LNCaP clone FGC (cell line): ENCODE measurements at regions not wholly inside any gene's neighbourhood (a gene's known extent, or its start where the extent isn't known, plus 50 kb on each side); places are given as distances from the start of the nearest gene placed in this dataset.
A peak's percentile ranks its signal among the peaks of the same experiment; 100 is the strongest.

ENCODE experiments used
- DNase-seq: peaks from one replicate; pipeline ENCODE4 v3.0.0-alpha.2; 2011; ENCODE audit warnings: low read depth
- H3K4me3 ChIP-seq: 2 replicates; pipeline ENCODE4 v1.5.1; 2011; ENCODE audit warnings: mild to moderate bottlenecking, low read depth, low read length, control low read depth
- TF ChIP-seq, protein P1 (sequence below): IDR thresholded peaks from 2 replicates; pipeline ENCODE4 v1.5.1; 2012; ENCODE audit warnings: mild to moderate bottlenecking; ENCODE audit not compliant: control insufficient read depth, insufficient read depth; ENCODE audit errors: extremely low read depth

DNA sequence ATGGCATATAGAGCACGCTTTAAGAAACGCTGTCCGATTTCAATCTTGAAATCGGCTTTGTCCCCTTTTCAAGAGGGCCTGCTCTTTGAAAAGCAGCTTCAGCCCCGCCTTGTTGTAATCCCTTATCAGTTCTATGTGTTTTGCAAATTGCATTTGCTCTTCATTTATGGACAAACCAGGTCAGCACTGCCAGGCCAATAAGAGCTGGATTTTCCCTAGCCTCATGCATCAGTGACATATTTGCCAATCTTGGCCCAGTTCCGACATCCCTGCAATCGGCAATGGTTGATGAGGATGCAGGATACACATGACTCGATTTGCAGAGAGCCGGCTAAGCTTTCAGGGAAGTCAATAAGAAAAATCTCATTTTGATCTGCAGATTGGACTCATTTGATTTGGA lies 529.1 kb upstream of the CLINT1 start:
- no peak for DNase-seq
- TF ChIP-seq, protein P1, sequence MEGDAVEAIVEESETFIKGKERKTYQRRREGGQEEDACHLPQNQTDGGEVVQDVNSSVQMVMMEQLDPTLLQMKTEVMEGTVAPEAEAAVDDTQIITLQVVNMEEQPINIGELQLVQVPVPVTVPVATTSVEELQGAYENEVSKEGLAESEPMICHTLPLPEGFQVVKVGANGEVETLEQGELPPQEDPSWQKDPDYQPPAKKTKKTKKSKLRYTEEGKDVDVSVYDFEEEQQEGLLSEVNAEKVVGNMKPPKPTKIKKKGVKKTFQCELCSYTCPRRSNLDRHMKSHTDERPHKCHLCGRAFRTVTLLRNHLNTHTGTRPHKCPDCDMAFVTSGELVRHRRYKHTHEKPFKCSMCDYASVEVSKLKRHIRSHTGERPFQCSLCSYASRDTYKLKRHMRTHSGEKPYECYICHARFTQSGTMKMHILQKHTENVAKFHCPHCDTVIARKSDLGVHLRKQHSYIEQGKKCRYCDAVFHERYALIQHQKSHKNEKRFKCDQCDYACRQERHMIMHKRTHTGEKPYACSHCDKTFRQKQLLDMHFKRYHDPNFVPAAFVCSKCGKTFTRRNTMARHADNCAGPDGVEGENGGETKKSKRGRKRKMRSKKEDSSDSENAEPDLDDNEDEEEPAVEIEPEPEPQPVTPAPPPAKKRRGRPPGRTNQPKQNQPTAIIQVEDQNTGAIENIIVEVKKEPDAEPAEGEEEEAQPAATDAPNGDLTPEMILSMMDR, result no peak
- no peak overlapping the region for H3K4me3 ChIP-seq

DNA sequence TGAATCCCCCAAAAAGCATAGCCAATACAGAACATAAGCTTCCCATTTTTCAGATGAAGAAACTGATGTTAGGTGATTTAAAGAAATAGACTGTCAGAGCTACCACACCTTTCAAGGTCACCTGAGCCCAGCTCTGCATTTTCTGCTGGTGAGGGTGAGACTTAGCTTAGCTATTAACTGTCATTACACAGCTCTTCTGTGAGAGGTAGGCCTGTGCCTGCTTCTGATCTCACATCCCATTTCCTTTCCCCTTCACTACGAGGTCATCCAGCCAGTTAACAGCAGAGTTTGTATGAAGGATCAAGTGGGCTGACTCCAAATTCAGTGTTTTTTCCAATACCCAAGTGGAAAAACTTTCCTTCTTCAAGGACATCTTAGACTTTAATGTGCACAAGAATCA lies 528.6 kb upstream of the CLINT1 start:
- DNase-seq, result no peak
- TF ChIP-seq, protein P1, result no peak
- H3K4me3 ChIP-seq, result no peak overlapping the region

DNA sequence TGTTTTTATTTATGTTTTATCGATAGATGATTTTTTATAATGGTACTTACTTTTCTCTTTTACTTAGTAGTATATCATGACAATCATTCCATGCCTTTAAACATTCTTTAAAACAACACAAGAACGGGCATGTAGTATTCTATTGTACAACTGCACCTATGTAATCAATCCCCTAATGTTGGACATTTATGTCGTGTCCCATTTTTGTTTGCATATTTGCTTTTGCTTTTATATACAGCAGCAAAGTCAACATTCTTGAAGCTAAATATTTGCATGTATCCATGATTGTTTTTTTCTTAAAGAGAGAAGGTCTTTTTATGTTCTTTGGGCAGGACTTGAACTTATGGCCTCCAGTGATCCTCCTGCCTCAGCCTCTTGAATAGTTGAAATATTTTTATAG lies 527.0 kb upstream of the CLINT1 start:
- TF ChIP-seq, protein P1, result no peak
- peak; percentile 25 for DNase-seq
- H3K4me3 ChIP-seq, result no peak overlapping the region

DNA sequence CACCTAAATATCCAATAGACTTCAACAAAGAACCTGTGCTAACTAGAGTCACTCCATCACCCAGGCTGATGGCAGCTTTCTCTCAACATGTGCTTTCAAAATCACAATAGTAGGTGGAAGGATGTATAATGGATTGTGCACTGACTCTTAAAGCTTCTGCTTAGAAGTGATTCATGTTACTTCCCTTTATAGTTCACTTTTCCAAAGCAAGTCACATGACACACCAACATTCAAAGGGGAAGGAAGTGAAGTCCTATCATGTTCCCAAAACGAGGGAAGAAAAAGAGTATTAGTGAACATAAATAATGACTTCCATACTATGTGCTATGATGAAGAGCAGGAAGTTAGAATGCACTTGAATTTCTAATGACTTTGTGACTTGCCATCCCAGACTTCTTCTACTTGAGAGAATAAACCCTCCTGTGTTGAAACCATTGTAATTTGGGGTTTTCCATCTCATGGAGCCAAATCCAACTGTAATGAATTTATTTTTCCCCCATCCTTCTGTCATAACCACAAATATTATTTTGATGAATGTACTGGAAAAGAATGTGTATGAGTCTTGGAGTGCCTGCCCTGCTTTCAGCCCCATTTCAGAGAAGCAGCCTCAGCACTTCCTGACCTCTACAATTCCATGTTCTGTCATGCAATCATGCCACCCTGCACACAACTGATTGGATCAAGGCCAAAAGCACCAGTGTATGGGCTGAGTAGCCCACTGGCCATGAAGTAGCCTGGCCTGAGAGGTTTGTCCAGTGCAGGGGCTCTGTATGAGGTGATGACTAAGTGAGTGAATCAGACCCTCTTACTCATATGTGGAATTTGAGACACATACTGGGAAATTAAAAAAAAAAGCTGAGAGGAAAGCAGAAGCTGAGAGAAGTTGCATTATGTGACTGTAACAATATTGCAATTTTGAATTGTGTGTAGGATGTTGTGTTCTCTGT lies 525.9 kb upstream of the CLINT1 start:
- no peak for DNase-seq
- no peak overlapping the region for H3K4me3 ChIP-seq
- TF ChIP-seq, protein P1, result no peak

DNA sequence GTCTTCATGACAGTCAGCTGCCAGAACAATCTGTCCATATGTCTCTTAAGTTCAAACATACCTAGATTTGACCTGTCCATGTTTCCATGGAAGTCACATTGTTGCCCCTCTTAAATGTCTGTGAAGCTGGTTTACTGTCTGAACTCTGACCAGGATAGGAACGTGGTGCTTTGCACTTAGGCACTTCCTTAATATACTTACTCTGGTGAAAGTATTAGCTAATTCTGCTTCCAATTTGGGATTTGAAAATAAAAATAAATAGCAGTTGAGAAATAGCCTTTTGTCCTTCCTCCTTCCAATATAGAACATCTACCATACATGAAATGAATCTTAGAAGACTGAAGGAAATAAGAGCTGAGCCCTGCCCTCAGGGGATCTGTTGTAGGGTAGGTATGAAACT lies 524.5 kb upstream of the CLINT1 start:
- no peak for DNase-seq
- H3K4me3 ChIP-seq, result no peak overlapping the region
- TF ChIP-seq, protein P1, result no peak

DNA sequence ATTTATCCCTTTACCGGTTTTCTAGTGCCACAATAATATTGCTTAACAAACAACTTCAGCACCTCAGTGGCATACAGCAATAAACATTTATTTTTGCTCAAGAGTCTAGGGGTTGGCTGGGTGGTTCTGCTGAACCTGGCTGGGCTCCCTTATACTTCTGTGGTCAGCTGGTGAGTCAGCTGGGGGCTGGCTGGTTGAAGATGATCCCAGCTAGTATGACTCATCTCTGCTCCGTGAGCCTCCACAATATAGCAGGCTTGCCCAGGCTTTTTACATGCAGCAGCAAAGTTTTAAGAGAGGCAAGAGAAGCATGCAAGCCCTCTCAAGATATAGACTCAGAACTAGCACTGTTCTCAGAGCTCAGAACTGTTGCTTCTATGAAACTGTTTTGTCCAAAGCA lies 523.5 kb upstream of the CLINT1 start:
- TF ChIP-seq, protein P1, result no peak
- H3K4me3 ChIP-seq, result no peak overlapping the region
- no peak for DNase-seq
